ENCODE measurements at regions not wholly inside any gene's neighbourhood (a gene's known extent, or its start where the extent isn't known, plus 50 kb on each side); places are given as distances from the start of the nearest gene placed in this dataset.
"Not testable (repeated sequence)": the region's sequence is repeated elsewhere in the genome, so short reads cannot be mapped to it uniquely, and the experiment has no call there.

GRCh38 chr3:174457758-174458157 lies 401.4 kb upstream of the NAALADL2 start:
- DNase-seq (ENCODE audit: low spot score) = no peak

- DNase-seq (ENCODE audit: low spot score) = no peak
Observed at GRCh38 chr3:174460831-174461230, 398.3 kb upstream of the NAALADL2 start.

GRCh38 chr3:174462916-174463315 lies 396.2 kb upstream of the NAALADL2 start:
- no peak for DNase-seq (ENCODE audit: low spot score)

- DNase-seq (ENCODE audit: low spot score) = no peak
Observed at GRCh38 chr3:174465177-174465576, 394.0 kb upstream of the NAALADL2 start.

GRCh38 chr3:174466471-174467054 lies 392.6 kb upstream of the NAALADL2 start:
- no peak for DNase-seq (ENCODE audit: low spot score)

GRCh38 chr3:174477491-174477890 lies 381.6 kb upstream of the NAALADL2 start:
- no peak for DNase-seq (ENCODE audit: low spot score)

GRCh38 chr3:174480767-174481166 lies 378.4 kb upstream of the NAALADL2 start:
- DNase-seq (ENCODE audit: low spot score) = no peak

- DNase-seq (ENCODE audit: low spot score) = no peak
Observed at GRCh38 chr3:174482541-174482940, 376.6 kb upstream of the NAALADL2 start.

- no peak for DNase-seq (ENCODE audit: low spot score)
Observed at GRCh38 chr3:174483254-174483653, 375.9 kb upstream of the NAALADL2 start.

GRCh38 chr3:174483856-174484255 lies 375.3 kb upstream of the NAALADL2 start:
- not testable (repeated sequence) for DNase-seq (ENCODE audit: low spot score)

- DNase-seq (ENCODE audit: low spot score) = peak; percentile 25
Observed at GRCh38 chr3:174488527-174488926, 370.6 kb upstream of the NAALADL2 start.

GRCh38 chr3:174495311-174495710 lies 363.8 kb upstream of the NAALADL2 start:
- peak; percentile 19 for DNase-seq (ENCODE audit: low spot score)

- peak; percentile 6 for DNase-seq (ENCODE audit: low spot score)
Observed at GRCh38 chr3:174495928-174496327, 363.2 kb upstream of the NAALADL2 start.

GRCh38 chr3:174498638-174499037 lies 360.5 kb upstream of the NAALADL2 start:
- peak; percentile 16 for DNase-seq (ENCODE audit: low spot score)

GRCh38 chr3:174505266-174505665 lies 353.9 kb upstream of the NAALADL2 start:
- DNase-seq (ENCODE audit: low spot score) = no peak

- no peak for DNase-seq (ENCODE audit: low spot score)
Observed at GRCh38 chr3:174524203-174524602, 334.9 kb upstream of the NAALADL2 start.

- DNase-seq (ENCODE audit: low spot score) = no peak
Observed at GRCh38 chr3:174529298-174529697, 329.8 kb upstream of the NAALADL2 start.

GRCh38 chr3:174531262-174531982 lies 327.7 kb upstream of the NAALADL2 start:
- no peak for DNase-seq (ENCODE audit: low spot score)

- no peak for DNase-seq (ENCODE audit: low spot score)
Observed at GRCh38 chr3:174532216-174532615, 326.9 kb upstream of the NAALADL2 start.

- no peak for DNase-seq (ENCODE audit: low spot score)
Observed at GRCh38 chr3:174532776-174533175, 326.4 kb upstream of the NAALADL2 start.

- DNase-seq (ENCODE audit: low spot score) = peak; percentile 73
Observed at GRCh38 chr3:174533286-174533685, 325.8 kb upstream of the NAALADL2 start.

- no peak for DNase-seq (ENCODE audit: low spot score)
Observed at GRCh38 chr3:174536319-174536718, 322.8 kb upstream of the NAALADL2 start.

- DNase-seq (ENCODE audit: low spot score) = no peak
Observed at GRCh38 chr3:174538151-174538550, 321.0 kb upstream of the NAALADL2 start.
